Hepatocyte (in vitro differentiated cells): ENCODE measurements at regions not wholly inside any gene's neighbourhood (a gene's known extent, or its start where the extent isn't known, plus 50 kb on each side); places are given as distances from the start of the nearest gene placed in this dataset.

Source experiments
- DNase-seq: peaks from one replicate; pipeline ENCODE4 v3.0.0-alpha.2; 2016; ENCODE audit warnings: low spot score
- H2AFZ ChIP-seq: fragments of 200-600 bp; sonication (generic); 2 replicates; pipeline ENCODE4 v1.6.0; 2016; ENCODE audit warnings: antibody characterized with exemption, mild to moderate bottlenecking
- H3K27ac ChIP-seq: fragments of 200-600 bp; sonication (generic); 2 replicates; pipeline ENCODE4 v1.5.1; 2016; ENCODE audit warnings: mild to moderate bottlenecking
- H3K27me3 ChIP-seq: fragments of 200-600 bp; sonication (generic); 2 replicates; pipeline ENCODE4 v1.6.1; 2016
- H3K36me3 ChIP-seq: fragments of 200-600 bp; sonication (generic); replicated peaks from 2 replicates; pipeline ENCODE4 v1.5.1; 2016; ENCODE audit warnings: low read depth; ENCODE audit not compliant: insufficient read depth
- H3K4me1 ChIP-seq: fragments of 200-600 bp; sonication (generic); 2 replicates; pipeline ENCODE4 v1.5.1; 2016; ENCODE audit warnings: mild to moderate bottlenecking, moderate library complexity; ENCODE audit not compliant: insufficient read depth
- H3K4me2 ChIP-seq: fragments of 200-600 bp; sonication (generic); 2 replicates; pipeline ENCODE4 v1.6.0; 2016
- H3K4me3 ChIP-seq: fragments of 200-600 bp; sonication (generic); 2 replicates; pipeline ENCODE4 v1.5.1; 2016; ENCODE audit warnings: mild to moderate bottlenecking
- H3K79me2 ChIP-seq: fragments of 200-600 bp; sonication (generic); 2 replicates; pipeline ENCODE4 v1.6.0; 2017; ENCODE audit warnings: mild to moderate bottlenecking
- H3K9me2 ChIP-seq: fragments of 200-600 bp; sonication (generic); replicated peaks from 2 replicates; pipeline ENCODE4 v1.6.0; 2017; ENCODE audit warnings: mild to moderate bottlenecking; ENCODE audit not compliant: insufficient read depth
- H3K9me3 ChIP-seq: fragments of 200-600 bp; sonication (generic); 2 replicates; pipeline ENCODE4 v1.5.1; 2016; ENCODE audit warnings: low read depth, mild to moderate bottlenecking
- H4K20me1 ChIP-seq: fragments of 200-600 bp; sonication (generic); 2 replicates; pipeline ENCODE4 v1.6.0; 2016; ENCODE audit warnings: mild to moderate bottlenecking; ENCODE audit not compliant: insufficient read depth, poor library complexity, severe bottlenecking
- CTCF ChIP-seq: fragments of 200-600 bp; sonication (generic); IDR thresholded peaks from 2 replicates; pipeline ENCODE4 v1.5.1; 2016; ENCODE audit warnings: antibody characterized with exemption, mild to moderate bottlenecking; ENCODE audit not compliant: poor library complexity
- EZH2 ChIP-seq: fragments of 200-600 bp; sonication (generic); IDR thresholded peaks from 2 replicates; pipeline ENCODE4 v1.6.1; 2016; ENCODE audit warnings: antibody characterized with exemption, mild to moderate bottlenecking, borderline replicate concordance
- EZH2phosphoT487 ChIP-seq: fragments of 200-600 bp; sonication (generic); IDR thresholded peaks from one replicate; pipeline ENCODE4 v1.6.1; 2018; ENCODE audit warnings: antibody characterized with exemption, mild to moderate bottlenecking, low read depth, moderate library complexity; ENCODE audit not compliant: unreplicated experiment, severe bottlenecking
- WGBS: methylation state at CpG from one replicate; pipeline ENCODE4 v1.1.6; 2016; ENCODE audit warnings: low lambda C conversion rate; ENCODE audit errors: missing lambda C conversion rate; 5-methylcytosine and 5-hydroxymethylcytosine counted together

GRCh38 chr5:40029711-40030495 lies 605.1 kb upstream of the DAB2 start:
- H3K4me2 ChIP-seq, result no peak overlapping the region
- H3K27me3 ChIP-seq, result no peaks in the 10 kb centered on the region
- no peaks in the 10 kb centered on the region for H3K79me2 ChIP-seq
- H3K27ac ChIP-seq, result no peak overlapping the region
- no peaks in the 10 kb centered on the region for H3K4me1 ChIP-seq
- WGBS, result 93% methylated on average over 5 of the region's 5 CpGs
- H3K9me3 ChIP-seq, result no peaks in the 10 kb centered on the region
- no peaks in the 10 kb centered on the region for H3K36me3 ChIP-seq
- H3K9me2 ChIP-seq, result no peaks in the 10 kb centered on the region
- no peak overlapping the region for H3K4me3 ChIP-seq
- no peak overlapping the region for H2AFZ ChIP-seq
- H4K20me1 ChIP-seq, result no peaks in the 10 kb centered on the region
- no peak for DNase-seq
- TF ChIP-seq EZH2phosphoT487, result no peak
- no peak for TF ChIP-seq EZH2
- no peak for TF ChIP-seq CTCF

GRCh38 chr5:40027400-40027799 lies 602.6 kb upstream of the DAB2 start:
- WGBS, result 91% methylated on average over 4 of the region's 4 CpGs
- TF ChIP-seq EZH2phosphoT487, result no peak
- TF ChIP-seq EZH2, result no peak
- TF ChIP-seq CTCF, result no peak
- H2AFZ ChIP-seq, result no peak overlapping the region

GRCh38 chr5:40025586-40025985 lies 600.8 kb upstream of the DAB2 start:
- Histone ChIP-seq H3K27ac (no peak overlapping the region), H2AFZ (no peak overlapping the region), H3K4me1 (no peaks in the 10 kb centered on the region), H3K79me2 (no peaks in the 10 kb centered on the region), H3K4me3 (no peak overlapping the region), H3K9me3 (no peaks in the 10 kb centered on the region), H3K9me2 (no peaks in the 10 kb centered on the region), H4K20me1 (no peaks in the 10 kb centered on the region), H3K27me3 (no peaks in the 10 kb centered on the region), H3K4me2 (no peak overlapping the region), H3K36me3 (no peaks in the 10 kb centered on the region)
- no peak for DNase-seq
- TF ChIP-seq CTCF (no peak), EZH2phosphoT487 (no peak), EZH2 (no peak)
- 53% methylated on average over 3 of the region's 3 CpGs for WGBS

More at GRCh38 chr5:40027400-40027799, 602.6 kb upstream of the DAB2 start:
- Histone ChIP-seq H3K4me3 (no peak overlapping the region), H3K9me3 (no peaks in the 10 kb centered on the region), H3K4me1 (no peaks in the 10 kb centered on the region), H4K20me1 (no peaks in the 10 kb centered on the region), H3K27ac (no peak overlapping the region), H3K36me3 (no peaks in the 10 kb centered on the region), H3K27me3 (no peaks in the 10 kb centered on the region), H3K79me2 (no peaks in the 10 kb centered on the region), H3K9me2 (no peaks in the 10 kb centered on the region), H3K4me2 (no peak overlapping the region)
- no peak for DNase-seq

- no peaks in the 10 kb centered on the region for H3K36me3 ChIP-seq
- no peak overlapping the region for H2AFZ ChIP-seq
- no peak overlapping the region for H3K4me2 ChIP-seq
- DNase-seq, result no peak
- WGBS, result 81% methylated on average over 1 of the region's 1 CpG
- H3K79me2 ChIP-seq, result no peaks in the 10 kb centered on the region
- no peak overlapping the region for H3K4me3 ChIP-seq
- H3K27me3 ChIP-seq, result no peaks in the 10 kb centered on the region
- TF ChIP-seq CTCF (no peak), EZH2phosphoT487 (no peak), EZH2 (no peak)
- no peaks in the 10 kb centered on the region for H4K20me1 ChIP-seq
- H3K27ac ChIP-seq, result no peak overlapping the region
- no peaks in the 10 kb centered on the region for H3K4me1 ChIP-seq
- no peaks in the 10 kb centered on the region for H3K9me3 ChIP-seq
- H3K9me2 ChIP-seq, result no peaks in the 10 kb centered on the region
Observed at GRCh38 chr5:40022057-40022456, 597.3 kb upstream of the DAB2 start.
